GM13977 (cell line): ENCODE measurements at regions not wholly inside any gene's neighbourhood (a gene's known extent, or its start where the extent isn't known, plus 50 kb on each side); places are given as distances from the start of the nearest gene placed in this dataset.

ENCODE experiments used
- DNase-seq: peaks from one replicate; pipeline ENCODE4 v3.0.0; 2012; ENCODE audit warnings: low spot score
- CTCF ChIP-seq: IDR thresholded peaks from 2 replicates; pipeline ENCODE4 v1.5.1; 2012; ENCODE audit warnings: mild to moderate bottlenecking, control low read depth; ENCODE audit not compliant: insufficient read depth; ENCODE audit errors: extremely low read depth, missing control alignments
- in situ Hi-C: fragments of 300-500 bp; cut with MboI; formaldehyde crosslinking; loops from one replicate; pipeline ENCODE4 v1.12.0; 2022; ENCODE audit warnings: low sequenced_read_pairs, low pct_unique_long_range_greater_than_20kb, mixed read lengths, inconsistent platforms; ENCODE audit not compliant: unreplicated experiment

DNA sequence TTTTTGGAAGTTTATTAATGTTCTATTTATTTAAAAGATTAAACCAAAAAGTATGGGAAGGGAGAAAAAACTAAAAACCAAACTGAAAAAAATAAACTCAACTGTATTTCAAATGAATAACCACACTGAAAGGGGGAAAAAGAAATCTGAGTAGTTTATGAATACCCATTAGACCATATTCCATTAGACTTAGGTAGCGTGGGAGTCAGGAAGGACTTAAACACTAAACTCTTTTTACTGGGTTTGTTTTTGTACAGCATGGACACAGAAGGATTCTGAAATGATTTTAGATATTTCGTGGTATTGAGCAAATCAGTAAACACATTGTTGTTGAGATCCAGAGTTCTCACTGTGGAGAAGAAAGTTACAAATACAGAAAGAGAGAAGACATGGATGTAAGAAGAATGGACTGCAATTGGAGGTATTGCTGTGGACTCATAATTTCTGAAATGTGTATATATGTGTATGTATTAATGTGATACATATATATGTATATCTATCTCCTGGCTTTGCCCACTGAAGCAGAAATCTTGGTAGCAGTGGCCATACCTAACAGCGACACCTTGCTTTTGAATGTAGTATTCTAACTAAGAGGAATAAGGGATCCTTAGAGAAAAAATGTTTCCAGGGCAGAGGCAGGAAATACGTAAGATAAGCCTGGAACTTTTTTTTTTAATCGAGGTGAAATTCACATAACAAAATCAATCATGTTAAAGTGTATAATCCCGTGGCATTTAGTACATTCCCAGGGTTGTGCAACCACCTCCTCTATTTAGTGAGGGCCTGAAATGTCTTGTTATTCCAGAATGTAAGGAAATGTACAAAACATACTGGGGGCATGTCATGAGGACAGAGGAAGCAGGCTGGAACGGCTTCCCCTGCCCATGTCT is 228.8 kb downstream of the SMARCA2 start:
- no peak for DNase-seq
- TF ChIP-seq CTCF = no peak
- in situ Hi-C loops = no loop called here

GRCh38 chr9:2247340-2247739 is 232.2 kb downstream of the SMARCA2 start:
- in situ Hi-C loops = no loop called here
- DNase-seq = no peak
- no peak for TF ChIP-seq CTCF

GRCh38 chr9:2248768-2249265 is 233.7 kb downstream of the SMARCA2 start:
- DNase-seq = no peak
- TF ChIP-seq CTCF = no peak
- in situ Hi-C loops = no loop called here

GRCh38 chr9:2253636-2254580 is 238.8 kb downstream of the SMARCA2 start:
- no peak for TF ChIP-seq CTCF

DNA sequence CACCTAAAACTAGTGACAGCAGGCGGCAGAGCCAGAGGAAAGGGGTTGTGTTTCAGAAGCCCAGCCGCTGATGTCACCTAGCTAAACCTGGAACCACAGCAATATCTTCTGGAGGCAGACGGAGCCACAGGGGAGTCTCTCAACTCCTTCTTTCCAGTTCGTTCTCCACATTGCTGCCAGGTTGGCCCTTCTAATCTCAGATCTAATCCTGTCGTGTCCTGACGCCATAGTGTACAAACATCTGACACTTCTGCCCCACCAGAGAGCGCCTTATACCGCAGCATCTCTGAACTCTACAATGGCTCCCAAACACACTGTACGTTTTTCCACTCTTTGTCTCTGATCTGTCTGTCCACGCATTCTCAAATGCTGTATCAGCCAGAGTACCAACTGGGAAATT is 240.0 kb downstream of the SMARCA2 start:
- in situ Hi-C loops = no loop called here
- TF ChIP-seq CTCF = no peak
- DNase-seq = no peak

More at GRCh38 chr9:2253636-2254580, 238.8 kb downstream of the SMARCA2 start:
- in situ Hi-C loops = no loop called here
- no peak for DNase-seq

DNA sequence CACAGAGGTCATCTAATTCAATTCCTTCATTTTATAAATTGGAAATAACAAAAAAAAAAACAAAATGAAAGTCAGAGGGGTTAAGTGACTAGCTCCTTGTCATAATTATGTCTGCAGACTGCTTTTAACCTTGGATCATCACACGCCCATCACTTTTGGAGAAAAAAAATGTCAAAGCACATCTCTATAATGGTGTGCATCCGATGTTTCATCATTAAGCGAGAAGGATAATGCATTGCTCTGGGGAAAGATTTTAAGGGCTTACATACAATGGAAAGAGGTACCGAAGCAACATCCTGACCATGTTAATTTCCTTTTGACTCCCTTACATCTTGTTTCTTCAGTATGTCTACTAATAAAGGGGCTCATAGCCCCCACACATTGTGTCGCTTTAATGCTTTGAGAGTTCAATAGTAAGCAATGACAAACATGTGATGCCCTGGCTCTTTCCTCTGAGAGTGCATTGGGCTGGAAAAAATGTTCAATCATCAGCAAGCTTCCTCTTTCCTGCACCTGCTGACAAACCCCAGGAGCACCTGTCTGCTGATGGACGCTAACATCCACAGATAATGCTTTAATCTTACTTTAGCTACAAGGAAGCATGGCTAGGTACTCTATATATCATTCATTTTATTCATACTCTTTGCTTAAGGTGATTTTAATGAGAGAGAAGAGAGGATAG is 242.2 kb downstream of the SMARCA2 start:
- in situ Hi-C loops = no loop called here
- DNase-seq = no peak
- no peak for TF ChIP-seq CTCF
